Neural cell (in vitro differentiated cells): ENCODE measurements at regions not wholly inside any gene's neighbourhood (a gene's known extent, or its start where the extent isn't known, plus 50 kb on each side); places are given as distances from the start of the nearest gene placed in this dataset.

Source experiments
- H2AFZ ChIP-seq: fragments of 200-600, 300-800 bp; sonication (generic), shearing (Covaris generic); 2 replicates; pipeline ENCODE4 v1.6.0; 2014; ENCODE audit warnings: low read depth, mild to moderate bottlenecking, antibody characterized with exemption, low read length, moderate library complexity
- H3F3A ChIP-seq: fragments of 200-600 bp; shearing (Covaris generic); 2 replicates; pipeline ENCODE4 v1.6.1; 2016; ENCODE audit warnings: mild to moderate bottlenecking, moderate library complexity, mixed read lengths, antibody characterized with exemption, low read length; ENCODE audit not compliant: insufficient read depth, poor library complexity, severe bottlenecking
- H3K27ac ChIP-seq: fragments of 200-600, 300-800 bp; sonication (generic), shearing (Covaris generic); 2 replicates; pipeline ENCODE4 v1.5.1; 2014; ENCODE audit warnings: mild to moderate bottlenecking, low read length, moderate library complexity
- H3K27me3 ChIP-seq: fragments of 300-800, 200-600 bp; sonication (generic), shearing (Covaris generic); 2 replicates; pipeline ENCODE4 v1.6.0; 2014; ENCODE audit warnings: mild to moderate bottlenecking, low read depth, low read length, moderate library complexity; ENCODE audit not compliant: insufficient read depth
- H3K36me3 ChIP-seq: fragments of 300-800, 200-600 bp; sonication (generic), shearing (Covaris generic); 2 replicates; pipeline ENCODE4 v1.5.1; 2014; ENCODE audit warnings: mild to moderate bottlenecking, antibody characterized with exemption, low read length, moderate library complexity; ENCODE audit not compliant: insufficient read depth
- H3K4me2 ChIP-seq: fragments of 300-800, 200-600 bp; sonication (generic), shearing (Covaris generic); 2 replicates; pipeline ENCODE4 v1.6.0; 2014; ENCODE audit warnings: mild to moderate bottlenecking, low read length
- H3K4me3 ChIP-seq: fragments of 300-800, 200-600 bp; sonication (generic), shearing (Covaris generic); 2 replicates; pipeline ENCODE4 v1.5.1; 2014; ENCODE audit warnings: mild to moderate bottlenecking, low read length, moderate library complexity
- H3K79me2 ChIP-seq: fragments of 200-600 bp; shearing (Covaris generic); replicated peaks from 2 replicates; pipeline ENCODE4 v1.6.0; 2014; ENCODE audit warnings: mild to moderate bottlenecking, low read length, moderate library complexity; ENCODE audit not compliant: insufficient read depth
- H3K9ac ChIP-seq: fragments of 300-800, 200-600 bp; sonication (generic), shearing (Covaris generic); 2 replicates; pipeline ENCODE4 v1.6.1; 2016; ENCODE audit warnings: mild to moderate bottlenecking, low read length, mixed read lengths
- H3K9me2 ChIP-seq: fragments of 200-600 bp; shearing (Covaris generic); 2 replicates; pipeline ENCODE4 v1.6.1; 2016; ENCODE audit warnings: mild to moderate bottlenecking, low read length, mixed read lengths; ENCODE audit not compliant: insufficient read depth
- H3K9me3 ChIP-seq: fragments of 200-600, 300-800 bp; sonication (generic), shearing (Covaris generic); 2 replicates; pipeline ENCODE4 v1.6.1; 2016; ENCODE audit warnings: mild to moderate bottlenecking, mixed run types, low read length, moderate library complexity, mixed read lengths
- H4K20me1 ChIP-seq: fragments of 200-600 bp; shearing (Covaris generic); 2 replicates; pipeline ENCODE4 v1.6.1; 2016; ENCODE audit warnings: mild to moderate bottlenecking, mixed run types; ENCODE audit not compliant: insufficient read depth
- CTCF ChIP-seq: fragments of 450-650 bp; IDR thresholded peaks from 2 replicates; pipeline ENCODE4 v1.5.1; 2014; ENCODE audit warnings: antibody characterized with exemption, mild to moderate bottlenecking, moderate library complexity; ENCODE audit not compliant: poor library complexity, severe bottlenecking
- EP300 ChIP-seq: fragments of 450-650 bp; conservative IDR thresholded peaks from 2 replicates; pipeline ENCODE4 v1.6.1; 2014; ENCODE audit warnings: antibody characterized with exemption, mild to moderate bottlenecking, moderate library complexity; ENCODE audit not compliant: poor library complexity, severe bottlenecking
- EZH2 ChIP-seq: fragments of 200-600, 300-800 bp; shearing (Covaris generic), sonication (generic); IDR thresholded peaks from 2 replicates; pipeline ENCODE4 v1.6.1; 2014; ENCODE audit warnings: antibody characterized with exemption, low read length, borderline replicate concordance, mild to moderate bottlenecking; ENCODE audit not compliant: insufficient read depth, poor library complexity, severe bottlenecking
- MXI1 ChIP-seq: fragments of 450-650 bp; conservative IDR thresholded peaks from 2 replicates; pipeline ENCODE4 v1.6.1; 2014; ENCODE audit warnings: antibody characterized with exemption, mild to moderate bottlenecking; ENCODE audit not compliant: poor library complexity, severe bottlenecking
- POLR2AphosphoS5 ChIP-seq: IDR thresholded peaks from 2 replicates; pipeline ENCODE4 v1.6.1; 2012
- RAD21 ChIP-seq: fragments of 450-650 bp; conservative IDR thresholded peaks from 2 replicates; pipeline ENCODE4 v1.6.1; 2014; ENCODE audit warnings: antibody characterized with exemption, mild to moderate bottlenecking, moderate library complexity
- REST ChIP-seq: IDR thresholded peaks from 2 replicates; pipeline ENCODE4 v1.6.1; 2012; ENCODE audit warnings: borderline replicate concordance
- SMC3 ChIP-seq: fragments of 450-650 bp; conservative IDR thresholded peaks from 2 replicates; pipeline ENCODE4 v1.6.1; 2014; ENCODE audit warnings: antibody characterized with exemption, mild to moderate bottlenecking, moderate library complexity; ENCODE audit not compliant: poor library complexity
- TAF1 ChIP-seq: IDR thresholded peaks from 2 replicates; pipeline ENCODE4 v1.6.1; 2012; ENCODE audit warnings: low read depth

- Histone ChIP-seq H4K20me1 (no peaks in the 10 kb centered on the region), H3K27ac (no peak overlapping the region), H3K36me3 (no peaks in the 10 kb centered on the region), H2AFZ (no peak overlapping the region), H3K4me2 (no peak overlapping the region), H3F3A (no peaks in the 10 kb centered on the region), H3K9ac (no peak overlapping the region), H3K4me3 (no peak overlapping the region), H3K9me3 (no peaks in the 10 kb centered on the region), H3K79me2 (no peaks in the 10 kb centered on the region), H3K27me3 (no peaks in the 10 kb centered on the region), H3K9me2 (no peaks in the 10 kb centered on the region)
- no peak for TF ChIP-seq TAF1
- no peak for TF ChIP-seq EP300
- TF ChIP-seq CTCF, result no peak
Measured at GRCh38 chr3:187921391-187922074, 176.3 kb upstream of the BCL6 start.

GRCh38 chr3:187922704-187923416, 177.6 kb upstream of the BCL6 start:
- TF ChIP-seq EP300, result no peak
- no peak for TF ChIP-seq EZH2
- no peak for TF ChIP-seq SMC3
- TF ChIP-seq CTCF, result no peak
- TF ChIP-seq REST, result no peak
- no peak for TF ChIP-seq RAD21
- no peak for TF ChIP-seq POLR2AphosphoS5
- no peak for TF ChIP-seq MXI1
- TF ChIP-seq TAF1, result no peak
- H3K9ac ChIP-seq, result no peak overlapping the region
- H3K9me3 ChIP-seq, result no peaks in the 10 kb centered on the region
- H3K27ac ChIP-seq, result no peak overlapping the region
- H3F3A ChIP-seq, result no peaks in the 10 kb centered on the region
- H3K27me3 ChIP-seq, result no peaks in the 10 kb centered on the region
- no peaks in the 10 kb centered on the region for H3K36me3 ChIP-seq
- no peaks in the 10 kb centered on the region for H3K9me2 ChIP-seq
- no peak overlapping the region for H2AFZ ChIP-seq
- no peak overlapping the region for H3K4me2 ChIP-seq
- H3K4me3 ChIP-seq, result no peak overlapping the region
- H4K20me1 ChIP-seq, result no peaks in the 10 kb centered on the region
- no peaks in the 10 kb centered on the region for H3K79me2 ChIP-seq
